ENCODE measurements at regions not wholly inside any gene's neighbourhood (a gene's known extent, or its start where the extent isn't known, plus 50 kb on each side); places are given as distances from the start of the nearest gene placed in this dataset.
A peak's percentile ranks its signal among the peaks of the same experiment; 100 is the strongest.

DNA sequence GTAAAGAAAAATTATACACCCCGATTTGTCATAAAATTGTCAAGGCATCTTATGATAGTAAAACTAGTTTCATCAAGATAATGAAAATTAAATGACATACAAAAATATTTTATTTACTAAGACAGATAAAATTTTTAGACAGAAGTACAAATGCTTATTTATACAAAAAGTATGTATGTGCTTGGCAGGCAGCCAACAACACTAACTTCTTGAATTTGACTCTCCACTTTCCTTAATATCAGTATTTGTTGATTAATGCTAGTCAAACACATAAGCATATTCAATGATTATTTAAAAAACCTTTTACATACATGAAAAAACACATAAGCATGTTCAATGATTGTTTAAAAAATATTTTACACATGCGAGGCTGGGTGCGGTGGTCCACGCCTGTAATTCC is 1079.9 kb upstream of the CDH6 start:
- Histone ChIP-seq H3K9me3 (ENCODE audit: control insufficient read depth, insufficient read depth, low read depth, low read length) (no peaks in the 10 kb centered on the region), H3K4me1 (ENCODE audit: control insufficient read depth, extremely low read depth, insufficient read depth, low read length) (no peaks in the 10 kb centered on the region), H4K20me1 (ENCODE audit: control insufficient read depth, extremely low read depth, insufficient read depth, low read length) (no peaks in the 10 kb centered on the region), H3K4me3 (replicated peaks in 1 of 4; ENCODE audit: control extremely low read depth in 1 of 4, insufficient read depth in 1 of 4, low read depth in 3 of 4, low read length in 4 of 4) (no peak overlapping the region), H2AFZ (ENCODE audit: low read length) (no peak overlapping the region), H3K4me2 (ENCODE audit: extremely low read depth, insufficient read depth, low read length) (no peak overlapping the region), H3K9ac (ENCODE audit: insufficient read depth, low read length) (no peak overlapping the region), H3K79me2 (ENCODE audit: control insufficient read depth, insufficient read depth, low read length) (no peaks in the 10 kb centered on the region), H3K27me3 (ENCODE audit: control insufficient read depth, insufficient read depth, low read length) (no peaks in the 10 kb centered on the region), H3K27ac (ENCODE audit: insufficient read depth, low read length) (no peak overlapping the region), H3K36me3 (ENCODE audit: control insufficient read depth, insufficient read depth, low read length) (no peaks in the 10 kb centered on the region)
- no peak for DNase-seq (ENCODE audit: low read depth in 2 of 2)
- TF ChIP-seq CTCF (conservative IDR thresholded peaks at IDR 0.05 in 1 of 2, IDR thresholded peaks at IDR 0.05 in 1 of 2; ENCODE audit: low read depth in 1 of 2, low read length in 2 of 2) = no peak

DNA sequence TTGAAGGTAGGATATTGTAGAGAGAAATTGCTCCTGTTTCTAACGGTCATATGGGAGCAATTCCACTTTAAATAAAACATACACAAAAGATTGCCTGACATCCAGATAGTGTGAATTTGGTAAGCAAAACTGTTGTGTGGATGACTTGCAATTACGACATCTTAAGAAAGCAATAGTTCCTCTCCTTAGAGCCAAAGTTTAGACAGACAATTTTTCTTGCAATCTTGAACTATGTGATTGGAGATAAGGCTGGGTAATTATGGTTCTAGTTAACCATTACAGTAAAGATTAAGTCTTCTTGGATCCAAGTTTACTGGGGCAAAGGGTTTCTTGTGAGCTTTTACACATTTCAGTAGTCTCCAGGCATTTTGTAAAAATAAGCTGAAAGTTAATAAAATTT is 1080.6 kb upstream of the CDH6 start:
- no peak overlapping the region for H2AFZ ChIP-seq (ENCODE audit: low read length)
- TF ChIP-seq CTCF (conservative IDR thresholded peaks at IDR 0.05 in 1 of 2, IDR thresholded peaks at IDR 0.05 in 1 of 2; ENCODE audit: low read depth in 1 of 2, low read length in 2 of 2) = no peak
- TF ChIP-seq EZH2 (IDR thresholded peaks at IDR 0.05; ENCODE audit: low read length, missing control alignments) = no peak
- H3K9me3 ChIP-seq (ENCODE audit: control insufficient read depth, insufficient read depth, low read depth, low read length) = no peaks in the 10 kb centered on the region
- no peak overlapping the region for H3K27ac ChIP-seq (ENCODE audit: insufficient read depth, low read length)
- no peaks in the 10 kb centered on the region for H4K20me1 ChIP-seq (ENCODE audit: control insufficient read depth, extremely low read depth, insufficient read depth, low read length)
- no peaks in the 10 kb centered on the region for H3K4me1 ChIP-seq (ENCODE audit: control insufficient read depth, extremely low read depth, insufficient read depth, low read length)
- no peak overlapping the region for H3K4me2 ChIP-seq (ENCODE audit: extremely low read depth, insufficient read depth, low read length)
- no peak overlapping the region for H3K4me3 ChIP-seq (replicated peaks in 1 of 4; ENCODE audit: control extremely low read depth in 1 of 4, insufficient read depth in 1 of 4, low read depth in 3 of 4, low read length in 4 of 4)
- no peaks in the 10 kb centered on the region for H3K27me3 ChIP-seq (ENCODE audit: control insufficient read depth, insufficient read depth, low read length)
- no peak overlapping the region for H3K9ac ChIP-seq (ENCODE audit: insufficient read depth, low read length)
- DNase-seq (ENCODE audit: low read depth in 2 of 2) = peak in 1 of 2 donors; percentile 29
- H3K79me2 ChIP-seq (ENCODE audit: control insufficient read depth, insufficient read depth, low read length) = no peaks in the 10 kb centered on the region
- H3K36me3 ChIP-seq (ENCODE audit: control insufficient read depth, insufficient read depth, low read length) = no peaks in the 10 kb centered on the region

DNA sequence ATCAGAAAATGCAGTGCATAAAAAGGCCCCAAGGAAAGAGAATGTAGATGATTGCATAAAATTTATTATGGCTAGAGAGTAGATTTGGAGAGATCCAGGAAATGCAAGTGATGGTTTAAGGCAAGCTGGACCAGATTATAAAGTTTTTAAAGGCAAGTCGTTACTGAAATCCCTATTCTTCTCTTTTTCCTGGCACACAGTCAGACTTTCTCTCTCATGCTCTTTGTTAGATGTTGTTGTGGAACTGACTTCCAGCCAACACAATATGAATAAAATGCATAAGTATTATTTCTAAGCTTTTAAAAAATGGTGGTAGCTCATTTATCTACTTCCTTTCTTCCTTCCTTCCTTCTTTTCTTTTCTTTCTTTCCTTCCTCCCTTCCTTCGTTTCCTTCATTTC is 1085.4 kb upstream of the CDH6 start:
- Histone ChIP-seq H3K9me3 (ENCODE audit: control insufficient read depth, insufficient read depth, low read depth, low read length) (no peaks in the 10 kb centered on the region), H4K20me1 (ENCODE audit: control insufficient read depth, extremely low read depth, insufficient read depth, low read length) (no peaks in the 10 kb centered on the region), H3K4me1 (ENCODE audit: control insufficient read depth, extremely low read depth, insufficient read depth, low read length) (no peaks in the 10 kb centered on the region), H3K27ac (ENCODE audit: insufficient read depth, low read length) (no peak overlapping the region), H3K4me3 (replicated peaks in 1 of 4; ENCODE audit: control extremely low read depth in 1 of 4, insufficient read depth in 1 of 4, low read depth in 3 of 4, low read length in 4 of 4) (no peak overlapping the region), H3K79me2 (ENCODE audit: control insufficient read depth, insufficient read depth, low read length) (no peaks in the 10 kb centered on the region), H3K4me2 (ENCODE audit: extremely low read depth, insufficient read depth, low read length) (no peak overlapping the region), H3K27me3 (ENCODE audit: control insufficient read depth, insufficient read depth, low read length) (no peaks in the 10 kb centered on the region), H3K9ac (ENCODE audit: insufficient read depth, low read length) (no peak overlapping the region), H3K36me3 (ENCODE audit: control insufficient read depth, insufficient read depth, low read length) (no peaks in the 10 kb centered on the region), H2AFZ (ENCODE audit: low read length) (no peak overlapping the region)
- no peak for DNase-seq (ENCODE audit: low read depth in 2 of 2)
- TF ChIP-seq EZH2 (IDR thresholded peaks at IDR 0.05; ENCODE audit: low read length, missing control alignments) = no peak
- no peak for TF ChIP-seq CTCF (conservative IDR thresholded peaks at IDR 0.05 in 1 of 2, IDR thresholded peaks at IDR 0.05 in 1 of 2; ENCODE audit: low read depth in 1 of 2, low read length in 2 of 2)

All from fibroblast of lung (primary cell).